Spinal cord (tissue), 9 donors: ENCODE measurements at regions not wholly inside any gene's neighbourhood (a gene's known extent, or its start where the extent isn't known, plus 50 kb on each side); places are given as distances from the start of the nearest gene placed in this dataset.

Source experiments
- DNase-seq, 6 donors: peaks; one replicate each; pipeline versions ENCODE4 v3.0.0 to v3.0.0-alpha.2; 2013 to 2015; ENCODE audit warnings: low spot score in 6 of 6, low read depth in 4 of 6
- H3K27ac ChIP-seq: one replicate; pipeline ENCODE4 v1.5.1; 2013; ENCODE audit warnings: low read depth, low read length, control low read depth
- H3K27me3 ChIP-seq: one replicate; pipeline ENCODE4 v1.6.1; 2013; ENCODE audit warnings: low read length; ENCODE audit not compliant: control insufficient read depth, insufficient read depth
- H3K36me3 ChIP-seq: one replicate; pipeline ENCODE4 v1.6.1; 2013; ENCODE audit warnings: low read length; ENCODE audit not compliant: control insufficient read depth, insufficient read depth
- H3K4me1 ChIP-seq: one replicate; pipeline ENCODE4 v1.6.1; 2013; ENCODE audit warnings: low read length; ENCODE audit not compliant: control insufficient read depth, insufficient read depth
- H3K4me3 ChIP-seq: one replicate; pipeline ENCODE4 v1.5.1; 2013; ENCODE audit warnings: low read depth, low read length, control low read depth
- H3K9me3 ChIP-seq: one replicate; pipeline ENCODE4 v1.6.1; 2013; ENCODE audit warnings: low read length; ENCODE audit not compliant: control insufficient read depth, insufficient read depth
- WGBS: methylation state at CpG from one replicate; pipeline ENCODE4 v1.1.5; 2013; ENCODE audit warnings: missing lambda C conversion rate; ENCODE audit not compliant: insufficient coverage; 5-methylcytosine and 5-hydroxymethylcytosine counted together
- donor health status: healthy.

DNA sequence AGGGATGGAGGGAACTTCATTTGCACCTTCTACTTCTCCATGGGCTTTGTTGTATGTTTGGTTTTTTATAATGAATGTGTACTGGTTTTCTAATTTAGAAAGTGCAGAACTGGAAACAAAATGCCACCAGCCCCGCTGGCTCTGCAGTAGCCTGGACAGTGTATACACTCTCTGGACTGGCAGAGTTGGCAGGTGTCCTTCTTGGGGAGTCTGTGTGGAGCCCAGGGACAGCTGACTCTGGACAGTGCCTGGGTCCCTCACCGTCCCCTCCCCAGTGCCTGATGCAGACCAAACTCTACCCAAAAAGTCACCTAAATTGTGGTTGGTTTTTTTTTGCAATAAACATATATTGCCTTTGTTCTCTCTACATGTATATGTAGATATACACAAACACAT lies 91.0 kb downstream of the SLC2A10 start:
- WGBS: 100% methylated on average over 1 of the region's 2 CpGs
- Histone ChIP-seq H3K4me3 (no peak overlapping the region), H3K27me3 (no peaks in the 10 kb centered on the region), H3K27ac (no peak overlapping the region), H3K9me3 (no peaks in the 10 kb centered on the region), H3K4me1 (peaks cover 6% of the 10 kb centered on the region), H3K36me3 (no peaks in the 10 kb centered on the region)
- DNase-seq: no peak

DNA sequence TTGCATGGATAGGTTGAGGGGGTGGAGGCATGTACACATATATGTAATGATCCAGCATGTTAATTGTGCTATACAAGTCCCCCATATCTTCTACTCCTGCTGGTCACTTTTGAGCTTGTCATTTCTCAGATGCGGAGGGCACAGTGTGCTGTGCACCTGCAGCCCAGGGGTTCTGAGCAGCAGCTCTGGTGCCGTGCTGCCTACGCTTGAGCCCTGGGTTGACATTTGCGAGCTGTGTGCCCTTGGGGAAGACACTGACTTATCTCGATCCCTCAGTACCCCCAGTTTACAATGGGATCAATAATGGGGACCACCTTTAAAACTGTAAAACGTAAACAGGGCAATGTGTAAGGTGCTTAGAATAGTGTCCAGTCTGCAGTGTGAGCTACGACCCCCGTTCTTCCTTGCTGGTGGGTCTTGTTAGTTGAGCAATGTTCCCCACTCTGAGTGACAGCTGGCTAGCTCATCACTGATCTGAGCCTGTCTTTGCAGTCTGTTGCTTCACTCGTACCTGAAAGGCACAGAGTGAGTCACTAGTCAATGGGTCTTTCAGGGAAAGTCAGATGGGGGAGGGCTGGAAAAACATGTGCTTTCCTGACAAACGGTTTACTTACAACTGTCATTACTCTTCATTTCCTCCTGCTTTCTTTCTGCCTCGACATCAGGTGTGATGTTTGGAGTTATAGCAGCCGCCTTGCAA lies 91.7 kb downstream of the SLC2A10 start:
- no peak overlapping the region for H3K27ac ChIP-seq
- H3K4me1 ChIP-seq: peaks cover 6% of the 10 kb centered on the region
- H3K4me3 ChIP-seq: no peak overlapping the region
- H3K36me3 ChIP-seq: no peaks in the 10 kb centered on the region
- 87% methylated on average over 12 of the region's 12 CpGs for WGBS
- no peak for DNase-seq
- no peaks in the 10 kb centered on the region for H3K27me3 ChIP-seq
- no peaks in the 10 kb centered on the region for H3K9me3 ChIP-seq

DNA sequence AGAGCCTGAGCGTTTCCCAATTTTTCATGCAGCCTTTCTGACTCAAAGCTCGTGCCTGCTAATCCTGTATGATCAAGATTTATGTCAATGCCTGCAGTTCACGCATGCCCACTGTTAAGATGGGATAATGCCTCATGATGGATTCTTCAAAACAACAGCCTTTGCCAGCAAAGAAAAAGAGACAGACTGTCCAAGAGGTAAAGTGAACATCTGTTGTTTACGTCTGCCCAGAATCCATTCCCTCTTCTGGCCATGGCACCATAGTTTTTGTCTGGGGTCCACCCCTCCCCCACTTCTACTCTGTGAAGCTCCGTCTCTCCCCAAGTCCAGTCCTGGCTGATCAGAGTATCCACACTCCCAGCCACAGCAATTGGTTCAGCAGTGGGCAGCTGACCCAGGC lies 91.9 kb upstream of the EYA2 start:
- no peaks in the 10 kb centered on the region for H3K9me3 ChIP-seq
- no peaks in the 10 kb centered on the region for H3K27me3 ChIP-seq
- DNase-seq: peak in 2 of 6 donors; percentile 63 to 71
- no peak overlapping the region for H3K4me3 ChIP-seq
- H3K36me3 ChIP-seq: no peaks in the 10 kb centered on the region
- no peak overlapping the region for H3K27ac ChIP-seq
- 51% methylated on average over 4 of the region's 5 CpGs for WGBS
- H3K4me1 ChIP-seq: peaks cover 6% of the 10 kb centered on the region

DNA sequence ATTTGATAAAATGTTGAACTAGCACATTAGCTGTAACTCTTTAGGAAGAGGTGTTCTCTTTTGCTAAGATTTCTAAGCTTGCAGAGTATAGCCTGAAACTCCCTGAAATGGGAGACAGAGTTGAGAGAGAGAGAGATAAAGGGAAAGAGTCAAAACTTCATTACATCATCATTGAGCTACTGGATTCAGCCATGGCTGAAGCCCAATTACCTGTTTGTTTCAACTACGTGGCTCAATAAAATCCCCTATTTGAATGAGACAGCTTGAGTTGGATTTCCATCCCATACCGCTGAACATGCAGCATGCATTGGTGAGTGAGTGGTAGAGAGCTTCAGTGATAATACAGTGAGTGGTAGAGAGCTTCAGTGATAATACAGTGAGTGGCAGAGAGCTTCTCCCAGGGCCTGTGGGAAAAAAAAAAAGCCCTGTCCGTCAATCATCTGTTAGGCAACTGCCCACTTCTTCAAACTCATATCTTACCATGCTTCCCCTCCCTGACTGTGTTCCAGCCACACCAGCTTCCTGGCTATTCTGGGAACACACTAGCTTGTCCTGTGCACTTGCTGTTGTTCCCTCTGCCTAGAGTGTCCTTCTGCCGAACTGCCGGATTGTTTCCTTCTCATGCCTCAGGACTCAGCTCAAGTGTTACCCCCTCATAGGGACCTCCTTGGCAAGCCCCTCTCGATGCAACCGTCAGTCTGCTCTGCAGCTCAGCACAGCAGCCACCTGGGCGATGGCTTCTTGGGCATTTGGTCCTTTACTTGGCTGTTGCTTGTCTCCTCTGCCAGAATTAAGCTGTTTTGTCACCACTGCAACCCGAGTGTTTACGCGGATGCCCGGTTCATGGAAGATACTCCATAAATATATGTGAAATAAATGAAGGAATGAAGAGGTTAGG lies 91.3 kb upstream of the EYA2 start:
- 85% methylated on average over 9 of the region's 12 CpGs for WGBS
- no peak overlapping the region for H3K4me3 ChIP-seq
- no peak overlapping the region for H3K27ac ChIP-seq
- H3K27me3 ChIP-seq: no peaks in the 10 kb centered on the region
- DNase-seq: no peak
- no peaks in the 10 kb centered on the region for H3K36me3 ChIP-seq
- H3K4me1 ChIP-seq: peaks cover 6% of the 10 kb centered on the region
- H3K9me3 ChIP-seq: no peaks in the 10 kb centered on the region

DNA sequence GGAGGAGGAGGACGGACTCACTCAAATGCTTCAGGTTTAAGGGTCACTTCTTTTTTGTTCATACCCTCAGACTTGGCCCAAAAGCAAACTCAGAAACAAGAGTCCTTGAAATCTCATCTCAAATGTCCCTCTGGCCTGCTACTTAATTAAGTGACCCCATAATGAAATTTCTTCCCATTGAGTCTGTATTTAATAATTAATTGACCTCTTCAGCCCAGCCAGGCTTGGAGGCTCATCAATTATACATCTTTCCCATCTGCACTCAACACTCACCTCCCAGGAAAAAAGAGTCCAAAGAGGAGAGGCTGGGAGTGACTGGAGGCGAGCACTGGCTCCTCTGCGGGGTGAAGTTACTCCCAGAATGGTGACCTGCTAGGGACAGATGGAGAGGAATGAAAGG lies 90.5 kb upstream of the EYA2 start:
- DNase-seq: no peak
- Histone ChIP-seq H3K4me3 (no peak overlapping the region), H3K4me1 (peaks cover 7% of the 10 kb centered on the region), H3K9me3 (no peaks in the 10 kb centered on the region), H3K36me3 (no peaks in the 10 kb centered on the region), H3K27me3 (no peaks in the 10 kb centered on the region), H3K27ac (no peak overlapping the region)
- no CpG with 5 or more reads among the region's 3 CpGs for WGBS

DNA sequence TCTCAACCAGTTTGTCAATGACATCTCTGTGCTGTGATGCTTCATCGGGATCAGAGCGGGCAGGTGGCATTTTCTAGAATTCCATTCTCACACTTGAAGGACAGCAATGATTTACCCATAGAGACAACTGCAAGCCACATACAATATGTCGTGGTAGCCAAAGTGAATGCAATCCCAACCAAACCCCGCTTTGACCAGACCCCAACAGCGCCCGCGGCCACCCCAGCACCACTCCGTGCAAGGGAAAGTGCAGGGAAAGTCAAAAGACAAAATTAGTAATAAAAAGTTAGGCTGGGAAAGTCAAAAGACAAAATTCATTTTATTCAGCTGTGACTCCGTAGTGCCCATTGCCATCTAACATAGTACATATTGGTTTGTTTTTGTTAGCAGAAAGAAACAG lies 88.8 kb upstream of the EYA2 start:
- DNase-seq: no peak
- Histone ChIP-seq H3K4me1 (peaks cover 5% of the 10 kb centered on the region), H3K36me3 (no peaks in the 10 kb centered on the region), H3K4me3 (no peak overlapping the region), H3K27me3 (no peaks in the 10 kb centered on the region), H3K9me3 (no peaks in the 10 kb centered on the region), H3K27ac (no peak overlapping the region)
- 95% methylated on average over 2 of the region's 9 CpGs for WGBS

DNA sequence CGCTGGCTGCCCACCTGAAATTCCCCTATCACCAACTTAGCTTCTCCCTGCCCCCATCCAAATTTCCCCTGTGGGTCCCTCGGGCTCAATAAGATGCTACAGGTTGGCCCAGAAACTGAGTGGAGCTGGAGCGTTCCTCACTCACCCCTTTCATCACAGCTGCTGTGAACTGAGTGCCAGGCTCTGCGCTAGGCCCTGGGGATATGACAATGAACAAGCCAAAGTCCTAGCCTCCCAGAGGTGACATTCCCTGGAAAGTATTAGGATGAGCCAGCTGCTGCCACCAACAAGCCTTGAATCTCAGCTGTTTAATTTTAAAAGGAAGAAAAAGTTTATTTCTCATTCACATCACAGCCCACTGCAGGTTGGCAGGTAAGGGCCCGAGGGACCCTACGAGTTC lies 86.6 kb upstream of the EYA2 start:
- peak in 1 of 6 donors; percentile 73 for DNase-seq
- Histone ChIP-seq H3K4me3 (no peak overlapping the region), H3K4me1 (peaks cover 13% of the 10 kb centered on the region), H3K27me3 (peaks cover 4% of the 10 kb centered on the region), H3K27ac (no peak overlapping the region), H3K9me3 (no peaks in the 10 kb centered on the region), H3K36me3 (no peaks in the 10 kb centered on the region)
- WGBS: 70% methylated on average over 4 of the region's 6 CpGs

DNA sequence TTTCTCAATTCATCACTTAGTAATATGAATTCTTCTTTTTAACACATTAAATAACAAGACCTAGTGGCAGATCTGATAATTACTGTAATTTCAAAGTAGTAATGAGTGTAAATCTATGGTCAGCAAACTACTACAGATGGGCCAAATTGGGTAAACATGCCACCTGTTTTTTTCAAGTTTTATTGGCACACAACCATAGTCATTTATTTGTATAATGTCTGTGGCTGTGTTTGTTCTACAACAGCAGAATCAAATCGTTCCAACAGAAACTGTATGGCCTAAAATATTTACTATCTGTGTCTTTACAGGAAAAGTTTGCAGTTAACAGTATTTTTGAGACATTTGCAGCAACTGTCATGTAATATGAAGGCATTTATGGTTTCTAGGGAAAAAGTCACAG lies 86.1 kb upstream of the EYA2 start:
- peak in 1 of 6 donors; percentile 35 for DNase-seq
- Histone ChIP-seq H3K4me3 (no peak overlapping the region), H3K27me3 (peaks cover 4% of the 10 kb centered on the region), H3K9me3 (no peaks in the 10 kb centered on the region), H3K27ac (no peak overlapping the region), H3K4me1 (peaks cover 13% of the 10 kb centered on the region), H3K36me3 (no peaks in the 10 kb centered on the region)
- no CpG with 5 or more reads among the region's 1 CpG for WGBS

DNA sequence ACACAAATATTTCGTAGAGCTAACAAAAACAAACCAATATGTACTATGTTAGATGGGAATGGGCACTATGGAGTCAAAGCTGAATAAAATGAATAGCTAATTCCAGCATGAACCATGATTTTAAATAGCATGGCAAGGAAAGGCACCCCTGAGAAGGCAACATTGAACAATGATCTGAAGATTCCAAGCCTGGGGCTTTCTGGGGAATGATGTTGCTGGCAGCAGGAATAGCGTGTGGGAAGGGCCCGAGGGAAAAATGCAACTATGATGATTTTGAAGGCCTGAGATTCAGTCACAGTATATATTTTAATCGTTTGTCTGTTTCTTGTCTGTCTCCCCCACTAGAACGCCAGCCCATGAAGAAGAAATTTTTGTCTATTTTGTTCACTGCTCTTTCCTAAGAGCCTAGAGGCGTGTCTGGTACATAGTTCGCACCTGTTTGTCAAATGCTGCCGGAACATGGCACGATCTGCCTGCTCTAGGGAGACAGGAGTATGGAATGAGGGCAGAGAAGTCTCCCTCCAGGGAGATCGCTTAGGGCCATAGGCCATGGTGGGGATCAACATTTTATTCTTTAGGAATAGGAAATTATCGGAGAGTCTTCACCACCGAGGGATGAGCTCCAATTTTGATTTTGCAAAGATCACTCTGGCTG lies 84.8 kb upstream of the EYA2 start:
- 74% methylated on average over 11 of the region's 12 CpGs for WGBS
- peaks cover 4% of the 10 kb centered on the region for H3K27me3 ChIP-seq
- H3K4me3 ChIP-seq: no peak overlapping the region
- H3K27ac ChIP-seq: no peak overlapping the region
- DNase-seq: peak in 1 of 6 donors; percentile 81
- H3K4me1 ChIP-seq: peaks cover 13% of the 10 kb centered on the region
- no peaks in the 10 kb centered on the region for H3K9me3 ChIP-seq
- H3K36me3 ChIP-seq: no peaks in the 10 kb centered on the region
